ENCODE measurements at regions not wholly inside any gene's neighbourhood (a gene's known extent, or its start where the extent isn't known, plus 50 kb on each side); places are given as distances from the start of the nearest gene placed in this dataset.
"Not testable (repeated sequence)": the region's sequence is repeated elsewhere in the genome, so short reads cannot be mapped to it uniquely, and the experiment has no call there.

- no peak for DNase-seq
Measured at GRCh38 chr10:106038246-106038645, 1126.3 kb downstream of the SORCS1 start.

- no peak for DNase-seq
Measured at GRCh38 chr10:106033065-106033464, 1131.4 kb downstream of the SORCS1 start.

- DNase-seq: no peak
Measured at GRCh38 chr10:106032450-106033002, 1132.0 kb downstream of the SORCS1 start.

GRCh38 chr10:106027240-106027639, 1137.3 kb downstream of the SORCS1 start:
- no peak for DNase-seq

- DNase-seq: no peak
Measured at GRCh38 chr10:106025208-106025811, 1139.2 kb downstream of the SORCS1 start.

- DNase-seq: no peak
Measured at GRCh38 chr10:106023329-106023728, 1141.2 kb downstream of the SORCS1 start.

GRCh38 chr10:106019559-106019958, 1144.9 kb downstream of the SORCS1 start:
- not testable (repeated sequence) for DNase-seq

- DNase-seq: not testable (repeated sequence)
Measured at GRCh38 chr10:106015369-106016199, 1148.9 kb downstream of the SORCS1 start.

- DNase-seq: no peak
Measured at GRCh38 chr10:106011250-106011649, 1153.3 kb downstream of the SORCS1 start.

- DNase-seq: no peak
Measured at GRCh38 chr10:106000721-106001120, 1163.8 kb downstream of the SORCS1 start.

GRCh38 chr10:105993609-105994008, 1170.9 kb downstream of the SORCS1 start:
- DNase-seq: no peak

- no peak for DNase-seq
Measured at GRCh38 chr10:105992928-105993327, 1171.6 kb downstream of the SORCS1 start.

GRCh38 chr10:105990529-105990928, 1174.0 kb downstream of the SORCS1 start:
- DNase-seq: no peak

GRCh38 chr10:105989995-105990394, 1174.5 kb downstream of the SORCS1 start:
- no peak for DNase-seq

- DNase-seq: no peak
Measured at GRCh38 chr10:105988848-105989247, 1175.7 kb downstream of the SORCS1 start.

- no peak for DNase-seq
Measured at GRCh38 chr10:105986912-105987635, 1177.4 kb downstream of the SORCS1 start.

- no peak for DNase-seq
Measured at GRCh38 chr10:105986486-105986885, 1178.0 kb downstream of the SORCS1 start.

- DNase-seq: no peak
Measured at GRCh38 chr10:105982735-105983134, 1181.8 kb downstream of the SORCS1 start.

- no peak for DNase-seq
Measured at GRCh38 chr10:105981679-105982078, 1182.8 kb downstream of the SORCS1 start.

GRCh38 chr10:105974803-105975456, 1189.6 kb downstream of the SORCS1 start:
- DNase-seq: no peak

GRCh38 chr10:105973902-105974301, 1190.6 kb downstream of the SORCS1 start:
- no peak for DNase-seq

- DNase-seq: no peak
Measured at GRCh38 chr10:105973360-105973759, 1191.1 kb downstream of the SORCS1 start.

GRCh38 chr10:105971460-105971859, 1193.0 kb downstream of the SORCS1 start:
- DNase-seq: no peak

Data from activated naive CD4-positive, alpha-beta T cell treated with anti-CD3 and anti-CD28 coated beads, Interleukin-2, amount 50 U/mL, for 16 hours (primary cell).